ENCODE measurements at regions not wholly inside any gene's neighbourhood (a gene's known extent, or its start where the extent isn't known, plus 50 kb on each side); places are given as distances from the start of the nearest gene placed in this dataset.

DNA sequence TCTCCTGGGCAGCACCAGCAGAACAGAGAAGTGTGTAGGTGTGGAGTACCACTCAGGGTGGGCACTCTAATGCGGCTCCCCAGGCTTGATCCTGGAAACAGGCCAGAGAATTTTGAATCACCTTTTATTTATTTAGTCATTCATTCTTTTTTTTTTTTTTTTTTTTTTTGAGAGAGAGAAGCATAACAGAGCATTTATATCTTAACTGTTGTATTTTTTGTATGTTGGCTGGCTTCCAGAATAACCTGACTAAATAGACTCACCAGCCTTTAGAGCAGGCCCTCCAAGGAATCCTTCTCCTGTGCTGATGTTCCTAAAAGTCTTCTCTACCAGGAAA, 153.4 kb downstream of the PIK3R1 start:
- H3F3A ChIP-seq (replicated peaks; ENCODE audit: low read depth), result no peaks in the 10 kb centered on the region
- no peaks in the 10 kb centered on the region for H3K79me2 ChIP-seq (replicated peaks; ENCODE audit: insufficient read depth)
- H3K27ac Mint-ChIP-seq, result no peak overlapping the region
- TF ChIP-seq ZNF114 (CRISPR knock-in tag; IDR thresholded peaks at IDR 0.05) (no peak), EZH2phosphoT487 (IDR thresholded peaks at IDR 0.05; ENCODE audit: unreplicated experiment) (no peak), JUNB (IDR thresholded peaks at IDR 0.05; ENCODE audit: unreplicated experiment) (no peak), STAT1 (IDR thresholded peaks at IDR 0.05; ENCODE audit: unreplicated experiment) (no peak), ZNF331 (CRISPR knock-in tag; IDR thresholded peaks at IDR 0.05; ENCODE audit: low read depth) (no peak), POLR2AphosphoS5 (IDR thresholded peaks at IDR 0.05; ENCODE audit: low read depth) (no peak), EZH2 (IDR thresholded peaks at IDR 0.05; ENCODE audit: low read depth, unreplicated experiment) (no peak), CREB1 (CRISPR knock-in tag; IDR thresholded peaks at IDR 0.05; ENCODE audit: low read depth) (no peak), NANOG (IDR thresholded peaks at IDR 0.05; ENCODE audit: borderline replicate concordance) (no peak)
- TF ChIP-seq, protein P1, sequence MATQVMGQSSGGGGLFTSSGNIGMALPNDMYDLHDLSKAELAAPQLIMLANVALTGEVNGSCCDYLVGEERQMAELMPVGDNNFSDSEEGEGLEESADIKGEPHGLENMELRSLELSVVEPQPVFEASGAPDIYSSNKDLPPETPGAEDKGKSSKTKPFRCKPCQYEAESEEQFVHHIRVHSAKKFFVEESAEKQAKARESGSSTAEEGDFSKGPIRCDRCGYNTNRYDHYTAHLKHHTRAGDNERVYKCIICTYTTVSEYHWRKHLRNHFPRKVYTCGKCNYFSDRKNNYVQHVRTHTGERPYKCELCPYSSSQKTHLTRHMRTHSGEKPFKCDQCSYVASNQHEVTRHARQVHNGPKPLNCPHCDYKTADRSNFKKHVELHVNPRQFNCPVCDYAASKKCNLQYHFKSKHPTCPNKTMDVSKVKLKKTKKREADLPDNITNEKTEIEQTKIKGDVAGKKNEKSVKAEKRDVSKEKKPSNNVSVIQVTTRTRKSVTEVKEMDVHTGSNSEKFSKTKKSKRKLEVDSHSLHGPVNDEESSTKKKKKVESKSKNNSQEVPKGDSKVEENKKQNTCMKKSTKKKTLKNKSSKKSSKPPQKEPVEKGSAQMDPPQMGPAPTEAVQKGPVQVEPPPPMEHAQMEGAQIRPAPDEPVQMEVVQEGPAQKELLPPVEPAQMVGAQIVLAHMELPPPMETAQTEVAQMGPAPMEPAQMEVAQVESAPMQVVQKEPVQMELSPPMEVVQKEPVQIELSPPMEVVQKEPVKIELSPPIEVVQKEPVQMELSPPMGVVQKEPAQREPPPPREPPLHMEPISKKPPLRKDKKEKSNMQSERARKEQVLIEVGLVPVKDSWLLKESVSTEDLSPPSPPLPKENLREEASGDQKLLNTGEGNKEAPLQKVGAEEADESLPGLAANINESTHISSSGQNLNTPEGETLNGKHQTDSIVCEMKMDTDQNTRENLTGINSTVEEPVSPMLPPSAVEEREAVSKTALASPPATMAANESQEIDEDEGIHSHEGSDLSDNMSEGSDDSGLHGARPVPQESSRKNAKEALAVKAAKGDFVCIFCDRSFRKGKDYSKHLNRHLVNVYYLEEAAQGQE (IDR thresholded peaks at IDR 0.05; ENCODE audit: unreplicated experiment), result no peak
- TF ChIP-seq, protein P2, sequence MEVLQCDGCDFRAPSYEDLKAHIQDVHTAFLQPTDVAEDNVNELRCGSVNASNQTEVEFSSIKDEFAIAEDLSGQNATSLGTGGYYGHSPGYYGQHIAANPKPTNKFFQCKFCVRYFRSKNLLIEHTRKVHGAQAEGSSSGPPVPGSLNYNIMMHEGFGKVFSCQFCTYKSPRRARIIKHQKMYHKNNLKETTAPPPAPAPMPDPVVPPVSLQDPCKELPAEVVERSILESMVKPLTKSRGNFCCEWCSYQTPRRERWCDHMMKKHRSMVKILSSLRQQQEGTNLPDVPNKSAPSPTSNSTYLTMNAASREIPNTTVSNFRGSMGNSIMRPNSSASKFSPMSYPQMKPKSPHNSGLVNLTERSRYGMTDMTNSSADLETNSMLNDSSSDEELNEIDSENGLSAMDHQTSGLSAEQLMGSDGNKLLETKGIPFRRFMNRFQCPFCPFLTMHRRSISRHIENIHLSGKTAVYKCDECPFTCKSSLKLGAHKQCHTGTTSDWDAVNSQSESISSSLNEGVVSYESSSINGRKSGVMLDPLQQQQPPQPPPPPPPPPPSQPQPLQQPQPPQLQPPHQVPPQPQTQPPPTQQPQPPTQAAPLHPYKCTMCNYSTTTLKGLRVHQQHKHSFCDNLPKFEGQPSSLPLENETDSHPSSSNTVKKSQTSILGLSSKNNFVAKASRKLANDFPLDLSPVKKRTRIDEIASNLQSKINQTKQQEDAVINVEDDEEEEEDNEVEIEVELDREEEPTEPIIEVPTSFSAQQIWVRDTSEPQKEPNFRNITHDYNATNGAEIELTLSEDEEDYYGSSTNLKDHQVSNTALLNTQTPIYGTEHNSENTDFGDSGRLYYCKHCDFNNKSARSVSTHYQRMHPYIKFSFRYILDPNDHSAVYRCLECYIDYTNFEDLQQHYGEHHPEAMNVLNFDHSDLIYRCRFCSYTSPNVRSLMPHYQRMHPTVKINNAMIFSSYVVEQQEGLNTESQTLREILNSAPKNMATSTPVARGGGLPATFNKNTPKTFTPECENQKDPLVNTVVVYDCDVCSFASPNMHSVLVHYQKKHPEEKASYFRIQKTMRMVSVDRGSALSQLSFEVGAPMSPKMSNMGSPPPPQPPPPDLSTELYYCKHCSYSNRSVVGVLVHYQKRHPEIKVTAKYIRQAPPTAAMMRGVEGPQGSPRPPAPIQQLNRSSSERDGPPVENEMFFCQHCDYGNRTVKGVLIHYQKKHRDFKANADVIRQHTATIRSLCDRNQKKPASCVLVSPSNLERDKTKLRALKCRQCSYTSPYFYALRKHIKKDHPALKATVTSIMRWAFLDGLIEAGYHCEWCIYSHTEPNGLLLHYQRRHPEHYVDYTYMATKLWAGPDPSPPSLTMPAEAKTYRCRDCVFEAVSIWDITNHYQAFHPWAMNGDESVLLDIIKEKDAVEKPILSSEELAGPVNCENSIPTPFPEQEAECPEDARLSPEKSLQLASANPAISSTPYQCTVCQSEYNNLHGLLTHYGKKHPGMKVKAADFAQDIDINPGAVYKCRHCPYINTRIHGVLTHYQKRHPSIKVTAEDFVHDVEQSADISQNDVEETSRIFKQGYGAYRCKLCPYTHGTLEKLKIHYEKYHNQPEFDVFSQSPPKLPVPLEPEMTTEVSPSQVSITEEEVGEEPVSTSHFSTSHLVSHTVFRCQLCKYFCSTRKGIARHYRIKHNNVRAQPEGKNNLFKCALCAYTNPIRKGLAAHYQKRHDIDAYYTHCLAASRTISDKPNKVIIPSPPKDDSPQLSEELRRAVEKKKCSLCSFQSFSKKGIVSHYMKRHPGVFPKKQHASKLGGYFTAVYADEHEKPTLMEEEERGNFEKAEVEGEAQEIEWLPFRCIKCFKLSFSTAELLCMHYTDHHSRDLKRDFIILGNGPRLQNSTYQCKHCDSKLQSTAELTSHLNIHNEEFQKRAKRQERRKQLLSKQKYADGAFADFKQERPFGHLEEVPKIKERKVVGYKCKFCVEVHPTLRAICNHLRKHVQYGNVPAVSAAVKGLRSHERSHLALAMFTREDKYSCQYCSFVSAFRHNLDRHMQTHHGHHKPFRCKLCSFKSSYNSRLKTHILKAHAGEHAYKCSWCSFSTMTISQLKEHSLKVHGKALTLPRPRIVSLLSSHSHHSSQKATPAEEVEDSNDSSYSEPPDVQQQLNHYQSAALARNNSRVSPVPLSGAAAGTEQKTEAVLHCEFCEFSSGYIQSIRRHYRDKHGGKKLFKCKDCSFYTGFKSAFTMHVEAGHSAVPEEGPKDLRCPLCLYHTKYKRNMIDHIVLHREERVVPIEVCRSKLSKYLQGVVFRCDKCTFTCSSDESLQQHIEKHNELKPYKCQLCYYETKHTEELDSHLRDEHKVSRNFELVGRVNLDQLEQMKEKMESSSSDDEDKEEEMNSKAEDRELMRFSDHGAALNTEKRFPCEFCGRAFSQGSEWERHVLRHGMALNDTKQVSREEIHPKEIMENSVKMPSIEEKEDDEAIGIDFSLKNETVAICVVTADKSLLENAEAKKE (CRISPR knock-in tag; IDR thresholded peaks at IDR 0.05), result no peak
- TF ChIP-seq, protein P3, sequence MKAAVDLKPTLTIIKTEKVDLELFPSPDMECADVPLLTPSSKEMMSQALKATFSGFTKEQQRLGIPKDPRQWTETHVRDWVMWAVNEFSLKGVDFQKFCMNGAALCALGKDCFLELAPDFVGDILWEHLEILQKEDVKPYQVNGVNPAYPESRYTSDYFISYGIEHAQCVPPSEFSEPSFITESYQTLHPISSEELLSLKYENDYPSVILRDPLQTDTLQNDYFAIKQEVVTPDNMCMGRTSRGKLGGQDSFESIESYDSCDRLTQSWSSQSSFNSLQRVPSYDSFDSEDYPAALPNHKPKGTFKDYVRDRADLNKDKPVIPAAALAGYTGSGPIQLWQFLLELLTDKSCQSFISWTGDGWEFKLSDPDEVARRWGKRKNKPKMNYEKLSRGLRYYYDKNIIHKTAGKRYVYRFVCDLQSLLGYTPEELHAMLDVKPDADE (IDR thresholded peaks at IDR 0.05), result no peak
- TF ChIP-seq, protein P4, sequence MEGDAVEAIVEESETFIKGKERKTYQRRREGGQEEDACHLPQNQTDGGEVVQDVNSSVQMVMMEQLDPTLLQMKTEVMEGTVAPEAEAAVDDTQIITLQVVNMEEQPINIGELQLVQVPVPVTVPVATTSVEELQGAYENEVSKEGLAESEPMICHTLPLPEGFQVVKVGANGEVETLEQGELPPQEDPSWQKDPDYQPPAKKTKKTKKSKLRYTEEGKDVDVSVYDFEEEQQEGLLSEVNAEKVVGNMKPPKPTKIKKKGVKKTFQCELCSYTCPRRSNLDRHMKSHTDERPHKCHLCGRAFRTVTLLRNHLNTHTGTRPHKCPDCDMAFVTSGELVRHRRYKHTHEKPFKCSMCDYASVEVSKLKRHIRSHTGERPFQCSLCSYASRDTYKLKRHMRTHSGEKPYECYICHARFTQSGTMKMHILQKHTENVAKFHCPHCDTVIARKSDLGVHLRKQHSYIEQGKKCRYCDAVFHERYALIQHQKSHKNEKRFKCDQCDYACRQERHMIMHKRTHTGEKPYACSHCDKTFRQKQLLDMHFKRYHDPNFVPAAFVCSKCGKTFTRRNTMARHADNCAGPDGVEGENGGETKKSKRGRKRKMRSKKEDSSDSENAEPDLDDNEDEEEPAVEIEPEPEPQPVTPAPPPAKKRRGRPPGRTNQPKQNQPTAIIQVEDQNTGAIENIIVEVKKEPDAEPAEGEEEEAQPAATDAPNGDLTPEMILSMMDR (conservative IDR thresholded peaks at IDR 0.05; ENCODE audit: low read depth in 2 of 2), result no peak
- no peak overlapping the region for H3K4me2 ChIP-seq
- 0 out of 2 replicates have a peak, but pooled peaks cover 4% of the 10 kb centered on the region for H3K9me2 ChIP-seq (ENCODE audit: insufficient read depth)
- H4K20me1 ChIP-seq (replicated peaks; ENCODE audit: insufficient read depth), result no peaks in the 10 kb centered on the region
- H3K27ac ChIP-seq (ENCODE audit: low read depth), result no peak overlapping the region
- no peak overlapping the region for H3K4me3 Mint-ChIP-seq
- no peaks in the 10 kb centered on the region for H3K4me1 ChIP-seq (ENCODE audit: insufficient read depth)
- H3K27me3 Mint-ChIP-seq (ENCODE audit: insufficient read depth, low read depth, poor library complexity), result peaks cover 4% of the 10 kb centered on the region
- no peaks in the 10 kb centered on the region for H3K27me3 ChIP-seq (ENCODE audit: insufficient read depth)
- H3K36me3 ChIP-seq (ENCODE audit: insufficient read depth), result no peaks in the 10 kb centered on the region
- no peaks in the 10 kb centered on the region for H3K36me3 Mint-ChIP-seq (ENCODE audit: low read depth)
- no peaks in the 10 kb centered on the region for H3K4me1 Mint-ChIP-seq
- no peak overlapping the region for H3K4me3 ChIP-seq
- DNase-seq (ENCODE audit: low spot score), result no peak
- ATAC-seq, result no peak
- no peak overlapping the region for H2AFZ ChIP-seq
- H3K9me3 Mint-ChIP-seq, result no peaks in the 10 kb centered on the region; the same call in 2 of the 3 replicates

Measured in GM23338 (cell line).